ENCODE measurements at regions not wholly inside any gene's neighbourhood (a gene's known extent, or its start where the extent isn't known, plus 50 kb on each side); places are given as distances from the start of the nearest gene placed in this dataset.
A peak's percentile ranks its signal among the peaks of the same experiment; 100 is the strongest.

- in situ Hi-C loops (cut with HindIII; ENCODE audit: low pct_unique_long_range_greater_than_20kb, low sequenced_read_pairs), result no loop called here
- TF ChIP-seq JUND (IDR thresholded peaks at IDR 0.05; ENCODE audit: low read depth), result no peak
Measured at GRCh38 chr11:92714111-92714510, 255.3 kb upstream of the MTNR1B start.

GRCh38 chr11:92717240-92717639 is 252.2 kb upstream of the MTNR1B start:
- DNase-seq (ENCODE audit: low read depth in 1 of 2, low spot score in 1 of 2), result no peak
- in situ Hi-C loops (cut with HindIII; ENCODE audit: low pct_unique_long_range_greater_than_20kb, low sequenced_read_pairs), result no loop called here
- no peak for TF ChIP-seq JUND (IDR thresholded peaks at IDR 0.05; ENCODE audit: low read depth)

More at GRCh38 chr11:92714111-92714510, 255.3 kb upstream of the MTNR1B start:
- no peak for DNase-seq (ENCODE audit: low read depth in 1 of 2, low spot score in 1 of 2)

- no peak for DNase-seq (ENCODE audit: low read depth in 1 of 2, low spot score in 1 of 2)
- in situ Hi-C loops (cut with HindIII; ENCODE audit: low pct_unique_long_range_greater_than_20kb, low sequenced_read_pairs), result no loop called here
- no peak for TF ChIP-seq JUND (IDR thresholded peaks at IDR 0.05; ENCODE audit: low read depth)
Measured at GRCh38 chr11:92720385-92720784, 249.1 kb upstream of the MTNR1B start.

GRCh38 chr11:92725352-92725751 is 244.1 kb upstream of the MTNR1B start:
- no peak for DNase-seq (ENCODE audit: low read depth in 1 of 2, low spot score in 1 of 2)
- in situ Hi-C loops (cut with HindIII; ENCODE audit: low pct_unique_long_range_greater_than_20kb, low sequenced_read_pairs), result no loop called here
- TF ChIP-seq JUND (IDR thresholded peaks at IDR 0.05; ENCODE audit: low read depth), result no peak

- in situ Hi-C loops (cut with HindIII; ENCODE audit: low pct_unique_long_range_greater_than_20kb, low sequenced_read_pairs), result no loop called here
- DNase-seq (ENCODE audit: low read depth in 1 of 2, low spot score in 1 of 2), result no peak
- TF ChIP-seq JUND (IDR thresholded peaks at IDR 0.05; ENCODE audit: low read depth), result no peak
Measured at GRCh38 chr11:92727123-92727522, 242.3 kb upstream of the MTNR1B start.

- DNase-seq (ENCODE audit: low read depth in 1 of 2, low spot score in 1 of 2), result no peak
- no peak for TF ChIP-seq JUND (IDR thresholded peaks at IDR 0.05; ENCODE audit: low read depth)
- in situ Hi-C loops (cut with HindIII; ENCODE audit: low pct_unique_long_range_greater_than_20kb, low sequenced_read_pairs), result no loop called here
Measured at GRCh38 chr11:92727769-92728168, 241.7 kb upstream of the MTNR1B start.

GRCh38 chr11:92728628-92729027 is 240.8 kb upstream of the MTNR1B start:
- in situ Hi-C loops (cut with HindIII; ENCODE audit: low pct_unique_long_range_greater_than_20kb, low sequenced_read_pairs), result no loop called here
- no peak for DNase-seq (ENCODE audit: low read depth in 1 of 2, low spot score in 1 of 2)
- no peak for TF ChIP-seq JUND (IDR thresholded peaks at IDR 0.05; ENCODE audit: low read depth)

- in situ Hi-C loops (cut with HindIII; ENCODE audit: low pct_unique_long_range_greater_than_20kb, low sequenced_read_pairs), result no loop called here
- no peak for TF ChIP-seq JUND (IDR thresholded peaks at IDR 0.05; ENCODE audit: low read depth)
- peak in 1 of 2 experiments; percentile 30 for DNase-seq (ENCODE audit: low read depth in 1 of 2, low spot score in 1 of 2)
Measured at GRCh38 chr11:92735039-92735438, 234.4 kb upstream of the MTNR1B start.

GRCh38 chr11:92738276-92738675 is 231.2 kb upstream of the MTNR1B start:
- no peak for TF ChIP-seq JUND (IDR thresholded peaks at IDR 0.05; ENCODE audit: low read depth)
- in situ Hi-C loops (cut with HindIII; ENCODE audit: low pct_unique_long_range_greater_than_20kb, low sequenced_read_pairs), result no loop called here
- DNase-seq (ENCODE audit: low read depth in 1 of 2, low spot score in 1 of 2), result no peak

GRCh38 chr11:92739041-92739440 is 230.4 kb upstream of the MTNR1B start:
- TF ChIP-seq JUND (IDR thresholded peaks at IDR 0.05; ENCODE audit: low read depth), result no peak
- in situ Hi-C loops (cut with HindIII; ENCODE audit: low pct_unique_long_range_greater_than_20kb, low sequenced_read_pairs), result no loop called here
- DNase-seq (ENCODE audit: low read depth in 1 of 2, low spot score in 1 of 2), result no peak

- DNase-seq (ENCODE audit: low read depth in 1 of 2, low spot score in 1 of 2), result no peak
- in situ Hi-C loops (cut with HindIII; ENCODE audit: low pct_unique_long_range_greater_than_20kb, low sequenced_read_pairs), result no loop called here
- no peak for TF ChIP-seq JUND (IDR thresholded peaks at IDR 0.05; ENCODE audit: low read depth)
Measured at GRCh38 chr11:92739491-92739890, 230.0 kb upstream of the MTNR1B start.

GRCh38 chr11:92740276-92740675 is 229.2 kb upstream of the MTNR1B start:
- in situ Hi-C loops (cut with HindIII; ENCODE audit: low pct_unique_long_range_greater_than_20kb, low sequenced_read_pairs), result no loop called here
- no peak for TF ChIP-seq JUND (IDR thresholded peaks at IDR 0.05; ENCODE audit: low read depth)
- no peak for DNase-seq (ENCODE audit: low read depth in 1 of 2, low spot score in 1 of 2)

- no peak for DNase-seq (ENCODE audit: low read depth in 1 of 2, low spot score in 1 of 2)
- in situ Hi-C loops (cut with HindIII; ENCODE audit: low pct_unique_long_range_greater_than_20kb, low sequenced_read_pairs), result no loop called here
- TF ChIP-seq JUND (IDR thresholded peaks at IDR 0.05; ENCODE audit: low read depth), result no peak
Measured at GRCh38 chr11:92744929-92745585, 224.4 kb upstream of the MTNR1B start.

- TF ChIP-seq JUND (IDR thresholded peaks at IDR 0.05; ENCODE audit: low read depth), result no peak
- in situ Hi-C loops (cut with HindIII; ENCODE audit: low pct_unique_long_range_greater_than_20kb, low sequenced_read_pairs), result no loop called here
- DNase-seq (ENCODE audit: low read depth in 1 of 2, low spot score in 1 of 2), result no peak
Measured at GRCh38 chr11:92750794-92751193, 218.7 kb upstream of the MTNR1B start.

Measured in T47D (cell line).